ENCODE measurements at regions not wholly inside any gene's neighbourhood (a gene's known extent, or its start where the extent isn't known, plus 50 kb on each side); places are given as distances from the start of the nearest gene placed in this dataset.
"Not testable (repeated sequence)": the region's sequence is repeated elsewhere in the genome, so short reads cannot be mapped to it uniquely, and the experiment has no call there.

DNA sequence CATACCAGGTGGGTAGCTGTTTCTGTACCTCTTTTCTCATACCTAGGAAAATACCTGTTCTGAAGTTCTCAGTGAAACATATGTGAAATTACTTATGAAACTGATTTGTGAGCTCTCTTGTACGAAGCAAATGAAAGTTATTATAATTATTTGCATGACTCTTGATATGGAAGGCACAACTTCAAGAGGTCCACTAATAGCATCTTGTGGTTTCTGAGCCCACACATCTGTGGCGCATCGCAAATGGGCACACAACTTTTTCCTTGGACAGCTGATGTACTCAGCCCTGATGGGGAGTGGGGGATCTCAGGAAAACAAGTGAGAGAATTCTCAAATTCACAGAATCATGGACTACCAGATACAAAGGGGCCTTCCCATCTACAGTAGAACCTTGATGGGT, 432.3 kb downstream of the CD83 start:
- H3K4me1 ChIP-seq (ENCODE audit: control insufficient read depth, extremely low read depth, insufficient read depth, low read length), result peaks cover 4% of the 10 kb centered on the region
- no peaks in the 10 kb centered on the region for H3K79me2 ChIP-seq (ENCODE audit: control insufficient read depth, insufficient read depth, low read length)
- H3K9me3 ChIP-seq (ENCODE audit: control insufficient read depth, insufficient read depth, low read depth, low read length), result no peaks in the 10 kb centered on the region
- no peak for TF ChIP-seq EZH2 (IDR thresholded peaks at IDR 0.05; ENCODE audit: low read length, missing control alignments)
- TF ChIP-seq, protein P1, sequence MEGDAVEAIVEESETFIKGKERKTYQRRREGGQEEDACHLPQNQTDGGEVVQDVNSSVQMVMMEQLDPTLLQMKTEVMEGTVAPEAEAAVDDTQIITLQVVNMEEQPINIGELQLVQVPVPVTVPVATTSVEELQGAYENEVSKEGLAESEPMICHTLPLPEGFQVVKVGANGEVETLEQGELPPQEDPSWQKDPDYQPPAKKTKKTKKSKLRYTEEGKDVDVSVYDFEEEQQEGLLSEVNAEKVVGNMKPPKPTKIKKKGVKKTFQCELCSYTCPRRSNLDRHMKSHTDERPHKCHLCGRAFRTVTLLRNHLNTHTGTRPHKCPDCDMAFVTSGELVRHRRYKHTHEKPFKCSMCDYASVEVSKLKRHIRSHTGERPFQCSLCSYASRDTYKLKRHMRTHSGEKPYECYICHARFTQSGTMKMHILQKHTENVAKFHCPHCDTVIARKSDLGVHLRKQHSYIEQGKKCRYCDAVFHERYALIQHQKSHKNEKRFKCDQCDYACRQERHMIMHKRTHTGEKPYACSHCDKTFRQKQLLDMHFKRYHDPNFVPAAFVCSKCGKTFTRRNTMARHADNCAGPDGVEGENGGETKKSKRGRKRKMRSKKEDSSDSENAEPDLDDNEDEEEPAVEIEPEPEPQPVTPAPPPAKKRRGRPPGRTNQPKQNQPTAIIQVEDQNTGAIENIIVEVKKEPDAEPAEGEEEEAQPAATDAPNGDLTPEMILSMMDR (conservative IDR thresholded peaks at IDR 0.05 in 1 of 2, IDR thresholded peaks at IDR 0.05 in 1 of 2; ENCODE audit: low read depth in 1 of 2, low read length in 2 of 2), result no peak
- no peak overlapping the region for H2AFZ ChIP-seq (ENCODE audit: low read length)
- H3K9ac ChIP-seq (ENCODE audit: insufficient read depth, low read length), result no peak overlapping the region
- no peak overlapping the region for H3K4me3 ChIP-seq (replicated peaks in 1 of 4; ENCODE audit: control extremely low read depth in 1 of 4, insufficient read depth in 1 of 4, low read depth in 3 of 4, low read length in 4 of 4)
- H4K20me1 ChIP-seq (ENCODE audit: control insufficient read depth, extremely low read depth, insufficient read depth, low read length), result no peaks in the 10 kb centered on the region
- no peak overlapping the region for H3K4me2 ChIP-seq (ENCODE audit: extremely low read depth, insufficient read depth, low read length)
- H3K36me3 ChIP-seq (ENCODE audit: control insufficient read depth, insufficient read depth, low read length), result no peaks in the 10 kb centered on the region
- no peak overlapping the region for H3K27ac ChIP-seq (ENCODE audit: insufficient read depth, low read length)
- no peak for DNase-seq (ENCODE audit: low read depth in 2 of 2)
- no peaks in the 10 kb centered on the region for H3K27me3 ChIP-seq (ENCODE audit: control insufficient read depth, insufficient read depth, low read length)

DNA sequence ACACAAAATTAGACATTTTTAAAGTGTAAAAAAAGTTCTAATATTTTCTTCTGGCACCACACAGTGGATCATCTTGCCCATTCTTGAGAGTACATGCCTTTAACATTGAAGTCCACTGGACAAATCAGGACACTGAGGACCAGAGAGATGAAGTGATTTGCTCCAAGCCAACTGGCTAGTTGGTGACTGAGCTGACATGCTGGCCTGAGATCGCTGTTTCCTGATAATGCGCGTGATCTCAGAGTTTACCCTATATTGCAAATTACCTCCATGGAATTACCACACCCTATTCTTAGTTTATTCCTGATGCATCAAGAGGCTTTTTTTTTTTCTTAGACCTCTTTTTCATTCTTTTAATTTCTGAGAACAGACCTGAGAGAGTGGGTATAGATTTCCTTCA, 432.8 kb downstream of the CD83 start:
- Histone ChIP-seq H4K20me1 (ENCODE audit: control insufficient read depth, extremely low read depth, insufficient read depth, low read length) (no peaks in the 10 kb centered on the region), H3K4me2 (ENCODE audit: extremely low read depth, insufficient read depth, low read length) (no peak overlapping the region), H3K27me3 (ENCODE audit: control insufficient read depth, insufficient read depth, low read length) (no peaks in the 10 kb centered on the region), H3K4me1 (ENCODE audit: control insufficient read depth, extremely low read depth, insufficient read depth, low read length) (peaks cover 4% of the 10 kb centered on the region), H3K36me3 (ENCODE audit: control insufficient read depth, insufficient read depth, low read length) (no peaks in the 10 kb centered on the region), H3K27ac (ENCODE audit: insufficient read depth, low read length) (no peak overlapping the region), H3K4me3 (replicated peaks in 1 of 4; ENCODE audit: control extremely low read depth in 1 of 4, insufficient read depth in 1 of 4, low read depth in 3 of 4, low read length in 4 of 4) (no peak overlapping the region), H3K79me2 (ENCODE audit: control insufficient read depth, insufficient read depth, low read length) (no peaks in the 10 kb centered on the region), H2AFZ (ENCODE audit: low read length) (no peak overlapping the region), H3K9ac (ENCODE audit: insufficient read depth, low read length) (no peak overlapping the region), H3K9me3 (ENCODE audit: control insufficient read depth, insufficient read depth, low read depth, low read length) (no peaks in the 10 kb centered on the region)
- no peak for DNase-seq (ENCODE audit: low read depth in 2 of 2)
- TF ChIP-seq, protein P1 (conservative IDR thresholded peaks at IDR 0.05 in 1 of 2, IDR thresholded peaks at IDR 0.05 in 1 of 2; ENCODE audit: low read depth in 1 of 2, low read length in 2 of 2), result no peak
- no peak for TF ChIP-seq EZH2 (IDR thresholded peaks at IDR 0.05; ENCODE audit: low read length, missing control alignments)

DNA sequence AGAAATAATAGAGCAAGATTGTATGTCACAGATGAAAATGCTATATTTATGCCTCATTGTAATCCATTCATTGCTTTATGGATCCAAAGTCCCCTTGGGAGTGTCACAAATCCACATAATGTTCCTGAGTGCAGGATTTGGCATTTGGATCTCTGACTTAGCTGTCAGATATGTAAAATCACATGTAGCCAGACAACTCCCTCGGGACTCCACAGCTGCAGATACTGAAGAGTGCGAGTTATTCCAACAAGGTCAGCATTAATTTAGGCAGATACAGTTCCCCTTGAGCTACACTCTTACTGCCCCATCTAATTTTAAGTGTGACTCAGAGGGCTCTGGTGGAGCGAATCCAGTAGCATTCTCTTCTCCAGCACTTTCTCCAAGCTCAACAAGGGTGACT, 433.2 kb downstream of the CD83 start:
- Histone ChIP-seq H3K36me3 (ENCODE audit: control insufficient read depth, insufficient read depth, low read length) (no peaks in the 10 kb centered on the region), H3K27ac (ENCODE audit: insufficient read depth, low read length) (no peak overlapping the region), H4K20me1 (ENCODE audit: control insufficient read depth, extremely low read depth, insufficient read depth, low read length) (no peaks in the 10 kb centered on the region), H3K9me3 (ENCODE audit: control insufficient read depth, insufficient read depth, low read depth, low read length) (no peaks in the 10 kb centered on the region), H2AFZ (ENCODE audit: low read length) (no peak overlapping the region), H3K79me2 (ENCODE audit: control insufficient read depth, insufficient read depth, low read length) (no peaks in the 10 kb centered on the region), H3K4me3 (replicated peaks in 1 of 4; ENCODE audit: control extremely low read depth in 1 of 4, insufficient read depth in 1 of 4, low read depth in 3 of 4, low read length in 4 of 4) (no peak overlapping the region), H3K4me2 (ENCODE audit: extremely low read depth, insufficient read depth, low read length) (no peak overlapping the region), H3K4me1 (ENCODE audit: control insufficient read depth, extremely low read depth, insufficient read depth, low read length) (peaks cover 4% of the 10 kb centered on the region), H3K27me3 (ENCODE audit: control insufficient read depth, insufficient read depth, low read length) (no peaks in the 10 kb centered on the region), H3K9ac (ENCODE audit: insufficient read depth, low read length) (no peak overlapping the region)
- DNase-seq (ENCODE audit: low read depth in 2 of 2), result no peak
- TF ChIP-seq, protein P1 (conservative IDR thresholded peaks at IDR 0.05 in 1 of 2, IDR thresholded peaks at IDR 0.05 in 1 of 2; ENCODE audit: low read depth in 1 of 2, low read length in 2 of 2), result no peak
- TF ChIP-seq EZH2 (IDR thresholded peaks at IDR 0.05; ENCODE audit: low read length, missing control alignments), result no peak

DNA sequence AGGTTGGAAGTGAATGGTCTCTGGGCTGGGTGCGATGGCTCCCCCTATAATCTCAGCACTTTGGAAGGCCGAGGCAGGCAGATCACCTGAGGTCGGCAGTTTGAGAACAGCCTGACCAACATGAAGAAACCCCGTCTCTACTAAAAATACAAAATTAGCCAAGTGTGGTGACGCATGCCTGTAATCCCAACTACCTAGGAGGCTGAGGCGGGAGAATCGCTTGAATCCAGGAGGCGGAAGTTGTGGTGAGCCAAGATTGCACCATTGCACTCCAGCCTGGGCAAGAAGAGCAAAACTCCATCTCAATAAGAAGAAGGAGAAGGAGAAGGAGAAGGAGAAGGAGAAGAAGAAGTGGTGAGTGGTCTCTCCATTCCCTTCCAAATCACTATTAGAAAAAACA, 434.0 kb downstream of the CD83 start:
- not testable (repeated sequence) for DNase-seq (ENCODE audit: low read depth in 2 of 2)

More for the DNA sequence above, 434.0 kb downstream of the CD83 start:
- H3K36me3 ChIP-seq (ENCODE audit: control insufficient read depth, insufficient read depth, low read length); H3K79me2 ChIP-seq (ENCODE audit: control insufficient read depth, insufficient read depth, low read length); H3K4me1 ChIP-seq (ENCODE audit: control insufficient read depth, extremely low read depth, insufficient read depth, low read length); H3K9ac ChIP-seq (ENCODE audit: insufficient read depth, low read length); H3K4me3 ChIP-seq (replicated peaks in 1 of 4; ENCODE audit: control extremely low read depth in 1 of 4, insufficient read depth in 1 of 4, low read depth in 3 of 4, low read length in 4 of 4); H3K27ac ChIP-seq (ENCODE audit: insufficient read depth, low read length); H3K4me2 ChIP-seq (ENCODE audit: extremely low read depth, insufficient read depth, low read length); H2AFZ ChIP-seq (ENCODE audit: low read length); H3K9me3 ChIP-seq (ENCODE audit: control insufficient read depth, insufficient read depth, low read depth, low read length); H3K27me3 ChIP-seq (ENCODE audit: control insufficient read depth, insufficient read depth, low read length); H4K20me1 ChIP-seq (ENCODE audit: control insufficient read depth, extremely low read depth, insufficient read depth, low read length): not testable (repeated sequence)
